ENCODE measurements at regions not wholly inside any gene's neighbourhood (a gene's known extent, or its start where the extent isn't known, plus 50 kb on each side); places are given as distances from the start of the nearest gene placed in this dataset.

- no peak for DNase-seq
- TF ChIP-seq POLR2A (IDR thresholded peaks at IDR 0.05) = no peak
- TF ChIP-seq POLR2AphosphoS5 (IDR thresholded peaks at IDR 0.05) = no peak
- TF ChIP-seq CTCF (IDR thresholded peaks at IDR 0.05) = no peak
- TF ChIP-seq EP300 (IDR thresholded peaks at IDR 0.05) = no peak
- H3K4me3 ChIP-seq = no peak overlapping the region
- 91 to 100% (median 94%) methylated on average over 2 of the region's 2 CpGs for WGBS, 5 donors
- intact Hi-C loops (cut with DNase I; ENCODE audit: low total_unique reads) = no loop called here
- no peaks in the 10 kb centered on the region for H3K36me3 ChIP-seq
- no peaks in the 10 kb centered on the region for H3K27me3 ChIP-seq
- H3K9me3 ChIP-seq = no peaks in the 10 kb centered on the region
- H3K4me1 ChIP-seq = no peaks in the 10 kb centered on the region
- H3K27ac ChIP-seq = no peak overlapping the region
Observed at GRCh38 chr1:215004121-215004827, 78.3 kb upstream of the KCNK2 start.

GRCh38 chr1:215005078-215005477 lies 77.5 kb upstream of the KCNK2 start:
- peak overlapping the region in 1 of 5 donors; percentile 34 for H3K27ac ChIP-seq
- intact Hi-C loops (cut with DNase I; ENCODE audit: low total_unique reads) = no loop called here
- peak; percentile 21 to 27 for DNase-seq

GRCh38 chr1:215005656-215006345 lies 76.7 kb upstream of the KCNK2 start:
- Histone ChIP-seq H3K36me3 (no peaks in the 10 kb centered on the region), H3K27me3 (no peaks in the 10 kb centered on the region), H3K27ac (peak overlapping the region in 1 of 5 donors; percentile 34), H3K4me1 (no peaks in the 10 kb centered on the region), H3K4me3 (no peak overlapping the region), H3K9me3 (no peaks in the 10 kb centered on the region)
- WGBS, 5 donors = 42 to 57% (median 46%) methylated on average over 9 of the region's 9 CpGs
- intact Hi-C loops (cut with DNase I; ENCODE audit: low total_unique reads) = no loop called here
- TF ChIP-seq POLR2AphosphoS5 (IDR thresholded peaks at IDR 0.05) (no peak), CTCF (IDR thresholded peaks at IDR 0.05) (no peak), EP300 (IDR thresholded peaks at IDR 0.05) (no peak), POLR2A (IDR thresholded peaks at IDR 0.05) (no peak)
- DNase-seq = no peak

More at GRCh38 chr1:215005078-215005477, 77.5 kb upstream of the KCNK2 start:
- H3K36me3 ChIP-seq = no peaks in the 10 kb centered on the region
- TF ChIP-seq POLR2AphosphoS5 (IDR thresholded peaks at IDR 0.05) (no peak), EP300 (IDR thresholded peaks at IDR 0.05) (no peak), CTCF (IDR thresholded peaks at IDR 0.05) (no peak), POLR2A (IDR thresholded peaks at IDR 0.05) (no peak)
- H3K9me3 ChIP-seq = no peaks in the 10 kb centered on the region
- no peak overlapping the region for H3K4me3 ChIP-seq
- no peaks in the 10 kb centered on the region for H3K4me1 ChIP-seq
- WGBS, 5 donors = 17 to 31% (median 23%) methylated on average over 5 of the region's 5 CpGs
- no peaks in the 10 kb centered on the region for H3K27me3 ChIP-seq

- H3K9me3 ChIP-seq = no peaks in the 10 kb centered on the region
- no peaks in the 10 kb centered on the region for H3K36me3 ChIP-seq
- DNase-seq = no peak
- intact Hi-C loops (cut with DNase I; ENCODE audit: low total_unique reads) = no loop called here
- no peak overlapping the region for H3K4me3 ChIP-seq
- no peak overlapping the region for H3K27ac ChIP-seq
- no peaks in the 10 kb centered on the region for H3K4me1 ChIP-seq
- TF ChIP-seq CTCF (IDR thresholded peaks at IDR 0.05) (no peak), EP300 (IDR thresholded peaks at IDR 0.05) (no peak), POLR2A (IDR thresholded peaks at IDR 0.05) (no peak), POLR2AphosphoS5 (IDR thresholded peaks at IDR 0.05) (no peak)
- no peaks in the 10 kb centered on the region for H3K27me3 ChIP-seq
Observed at GRCh38 chr1:215007880-215008279, 74.7 kb upstream of the KCNK2 start.
